ENCODE measurements at regions not wholly inside any gene's neighbourhood (a gene's known extent, or its start where the extent isn't known, plus 50 kb on each side); places are given as distances from the start of the nearest gene placed in this dataset.

DNA sequence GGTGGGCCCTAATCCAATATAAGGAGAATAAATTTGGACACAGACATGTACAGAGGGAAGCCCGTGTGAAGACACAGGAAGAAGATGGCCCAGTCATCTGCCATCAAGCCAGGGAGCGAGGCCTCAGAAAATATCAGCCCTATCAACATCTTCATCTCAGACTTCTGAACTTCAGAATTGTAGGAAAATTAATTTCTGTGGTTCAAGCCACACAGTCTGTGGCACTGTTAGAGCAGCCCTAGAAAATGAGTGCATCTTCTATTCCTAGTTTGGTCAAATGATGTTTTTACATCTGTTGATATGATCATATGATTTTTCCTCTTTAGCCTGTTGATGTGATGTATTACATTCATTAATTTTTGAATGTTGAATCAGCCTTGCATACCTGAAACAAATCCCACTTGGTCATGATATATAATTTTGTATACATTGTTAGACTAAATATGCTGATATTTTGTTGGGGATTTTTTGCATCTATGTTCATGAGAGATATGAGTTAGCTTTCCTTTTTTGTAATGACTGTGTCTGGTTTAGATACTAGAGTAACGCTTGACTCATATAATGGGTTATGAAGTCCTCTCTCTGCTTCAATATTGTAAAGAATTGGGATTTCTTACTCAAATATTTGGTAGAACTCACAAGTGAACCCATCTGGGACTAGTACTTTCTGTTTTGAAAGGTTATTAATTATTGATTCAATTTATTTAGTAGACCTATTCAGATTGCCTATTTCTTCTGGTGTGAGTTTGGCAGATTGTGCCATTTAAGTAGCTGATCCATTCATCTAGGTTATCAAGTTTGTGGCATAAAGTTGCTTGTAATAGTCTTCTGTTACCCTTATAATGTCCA, 451.4 kb downstream of the EIPR1 start:
- no peak for DNase-seq (ENCODE audit: low spot score)

DNA sequence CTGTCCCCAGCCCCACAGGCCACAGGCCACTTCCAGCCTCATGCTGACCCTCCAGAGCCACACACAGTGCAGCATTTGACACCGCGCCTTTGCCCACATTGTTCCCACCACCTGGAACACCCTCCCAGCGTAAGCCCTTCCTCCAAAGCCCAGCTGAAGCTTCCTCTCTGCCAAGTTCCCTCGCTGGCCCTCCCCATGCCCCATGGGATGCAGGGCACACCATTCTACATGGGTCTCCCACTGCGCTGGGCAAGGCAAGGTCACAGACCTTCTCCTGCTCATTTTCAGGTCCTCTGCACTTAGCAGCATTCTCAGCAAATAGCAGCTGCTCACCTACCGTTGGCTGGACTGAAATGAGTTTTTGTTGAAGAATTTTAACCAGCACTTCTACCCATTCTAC, 455.5 kb downstream of the EIPR1 start:
- no peak for DNase-seq (ENCODE audit: low spot score)

DNA sequence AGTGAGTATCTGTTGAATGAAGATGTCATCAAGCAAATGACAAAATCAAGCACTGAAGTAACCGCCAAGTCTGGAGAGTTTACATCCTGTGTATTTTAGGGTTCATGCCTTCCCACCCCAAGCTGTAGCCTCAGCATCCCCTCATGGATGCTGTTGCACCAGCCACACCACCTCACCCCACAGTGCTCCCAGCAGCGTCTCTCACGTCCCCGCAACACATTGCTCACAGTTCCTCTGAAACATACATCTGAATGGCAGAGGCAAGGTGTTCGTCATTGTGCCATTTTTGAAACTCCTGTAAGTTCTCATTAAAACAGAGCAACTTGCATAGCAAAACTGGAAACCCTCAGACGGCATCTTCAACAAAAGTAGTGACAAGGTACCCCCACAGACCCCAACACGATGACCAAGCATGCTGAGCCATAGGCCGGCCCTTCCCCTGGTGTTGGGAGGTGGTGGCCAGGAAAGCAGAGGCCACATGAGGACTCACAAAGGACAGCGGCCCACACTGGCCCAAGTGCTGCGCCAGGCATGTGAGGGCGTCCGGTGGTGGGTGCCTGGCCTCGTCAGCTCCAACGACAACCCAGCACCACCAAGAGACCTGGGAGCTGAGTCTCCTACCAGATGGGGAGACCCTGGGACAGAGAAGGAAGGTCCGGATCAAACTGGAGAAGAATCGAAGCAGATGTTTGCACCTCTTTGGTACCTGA, 456.5 kb downstream of the EIPR1 start:
- no peak for DNase-seq (ENCODE audit: low spot score)

DNA sequence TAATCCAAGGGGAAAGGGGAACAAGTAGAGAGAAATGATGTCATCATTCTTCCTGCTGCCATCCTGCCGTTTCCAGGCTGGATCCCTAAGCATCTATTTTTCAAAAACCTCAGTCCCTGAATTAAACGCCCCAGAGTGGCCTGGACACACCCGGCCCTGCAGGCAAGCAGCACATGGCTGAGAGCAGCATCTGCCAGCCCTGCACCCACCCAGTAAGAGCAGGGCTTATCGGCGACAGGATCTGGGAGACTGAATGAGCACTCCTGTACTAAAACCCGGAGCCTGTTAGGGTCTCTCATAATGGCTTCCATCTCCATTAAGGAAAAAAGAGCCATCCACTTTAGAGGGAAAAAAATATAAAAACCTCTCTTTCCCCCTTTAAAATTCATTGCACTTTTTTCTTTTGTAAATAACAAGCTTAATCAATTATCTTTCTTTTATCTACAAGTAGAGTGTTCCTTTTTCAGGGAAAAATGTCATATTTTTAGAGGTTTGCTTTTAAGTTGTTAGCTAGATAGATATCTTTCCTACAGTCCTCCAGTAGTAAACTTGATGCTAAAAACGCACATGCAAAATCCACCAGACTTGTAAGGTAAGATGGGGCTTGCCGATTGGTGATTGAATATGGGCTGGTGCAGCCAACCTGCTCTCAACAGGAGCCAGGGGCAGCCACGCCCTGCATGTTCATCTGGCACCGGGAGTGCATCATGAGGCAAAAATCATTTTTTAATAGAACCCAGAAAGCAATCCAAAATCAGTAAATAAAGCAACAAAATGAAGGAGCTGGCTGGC, 457.8 kb downstream of the EIPR1 start:
- no peak for DNase-seq (ENCODE audit: low spot score)

DNA sequence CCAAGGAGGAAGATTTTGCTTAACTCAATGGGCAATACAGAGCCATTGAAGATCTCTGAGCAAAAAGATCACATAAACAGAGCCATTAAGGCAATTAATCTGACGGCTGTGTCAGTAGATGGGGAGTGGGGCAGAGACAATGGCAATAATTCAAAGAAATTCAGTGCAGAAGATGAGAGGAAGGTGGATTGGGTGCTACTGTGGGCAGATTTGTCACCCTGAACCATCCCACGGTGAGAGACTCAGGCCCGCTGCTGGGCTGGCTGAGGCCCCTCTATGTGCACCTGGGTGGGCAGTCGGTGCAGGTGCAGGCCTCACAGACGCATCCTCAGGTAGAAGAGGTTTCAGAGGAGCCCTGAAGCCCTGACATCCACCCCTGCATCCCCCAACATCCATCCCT, 458.6 kb downstream of the EIPR1 start:
- no peak for DNase-seq (ENCODE audit: low spot score)

DNA sequence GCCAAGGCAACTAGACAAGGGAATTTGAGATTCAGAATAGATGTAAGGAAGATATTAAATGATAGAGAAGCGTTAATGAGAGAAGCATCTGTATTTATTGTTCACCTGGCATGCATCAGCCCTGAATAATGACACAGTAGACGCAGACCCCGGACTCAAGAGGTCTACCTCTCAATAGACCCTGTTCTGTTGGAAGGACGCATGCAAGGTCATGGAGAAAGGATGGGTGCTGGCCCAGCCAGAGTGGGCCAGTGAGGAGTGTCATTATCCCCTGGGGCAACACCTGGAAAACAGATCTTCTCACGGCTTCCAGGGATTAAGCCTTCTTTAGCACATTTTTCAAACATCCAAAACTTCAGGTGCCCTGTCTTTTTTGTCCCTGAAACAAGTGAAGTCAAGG, 461.0 kb downstream of the EIPR1 start:
- no peak for DNase-seq (ENCODE audit: low spot score)

DNA sequence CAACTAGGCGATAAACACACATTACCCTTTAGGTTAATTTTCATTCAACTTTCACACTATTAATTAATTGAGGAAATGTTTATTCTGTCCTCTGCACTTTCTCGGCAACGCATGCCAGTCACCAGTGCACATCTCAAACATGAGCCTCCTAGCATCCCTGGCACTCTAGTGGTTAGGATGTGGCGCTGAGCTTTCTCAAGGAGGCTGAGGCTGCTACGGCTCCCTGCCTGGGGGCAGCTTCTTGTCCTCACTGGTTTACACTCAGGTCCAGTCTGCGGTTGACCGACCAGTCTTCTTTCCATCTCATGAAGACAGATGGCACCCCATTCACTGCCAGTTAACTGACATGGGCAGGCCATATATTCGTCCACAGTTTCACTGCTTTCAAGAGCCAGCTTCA, 463.4 kb downstream of the EIPR1 start:
- DNase-seq (ENCODE audit: low spot score): no peak

DNA sequence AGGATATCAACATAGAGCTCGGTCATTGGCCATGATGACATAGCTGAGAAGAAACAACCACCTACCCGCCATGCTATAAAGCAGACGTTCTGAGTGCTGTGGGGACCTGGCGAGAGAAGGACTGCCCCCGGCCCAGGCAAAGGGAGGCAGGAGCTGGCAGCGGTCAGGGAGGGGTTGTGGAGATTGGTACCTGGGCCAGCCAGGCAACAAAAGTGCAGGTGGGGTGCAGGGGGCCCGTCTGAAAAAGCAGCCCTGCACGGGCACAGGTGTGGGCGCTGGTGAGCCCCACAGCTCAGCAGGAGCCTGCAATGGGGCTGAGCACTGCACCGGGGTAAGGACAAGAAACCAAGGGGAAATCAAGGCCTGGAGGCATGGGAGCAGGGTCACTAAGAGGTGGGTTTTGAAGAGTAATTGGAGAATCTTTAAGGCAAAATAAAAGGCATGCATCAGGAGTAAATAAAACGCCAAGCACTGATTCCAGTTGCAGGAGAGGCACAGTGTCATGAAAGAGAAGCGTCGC, 464.0 kb downstream of the EIPR1 start:
- DNase-seq (ENCODE audit: low spot score): no peak

DNA sequence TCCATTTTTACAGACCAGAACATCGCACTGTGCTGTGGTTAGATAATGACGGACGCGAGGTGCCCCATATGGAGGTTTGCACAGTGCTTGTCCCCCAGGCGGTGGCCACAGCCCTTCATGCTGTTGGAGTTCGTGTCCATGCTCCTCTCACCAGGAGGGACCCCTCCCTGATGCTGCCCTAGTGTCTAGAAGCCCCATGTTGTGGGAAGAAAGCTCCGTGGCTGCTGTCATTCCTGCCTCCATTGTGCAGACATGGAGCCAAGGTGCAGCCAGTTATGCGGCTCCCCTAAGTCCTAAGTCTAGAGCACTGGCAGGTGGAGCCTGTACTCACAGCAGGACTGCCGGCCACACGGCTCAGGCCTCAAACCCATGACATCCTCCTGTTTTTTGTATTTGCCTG, 464.9 kb downstream of the EIPR1 start:
- no peak for DNase-seq (ENCODE audit: low spot score)

DNA sequence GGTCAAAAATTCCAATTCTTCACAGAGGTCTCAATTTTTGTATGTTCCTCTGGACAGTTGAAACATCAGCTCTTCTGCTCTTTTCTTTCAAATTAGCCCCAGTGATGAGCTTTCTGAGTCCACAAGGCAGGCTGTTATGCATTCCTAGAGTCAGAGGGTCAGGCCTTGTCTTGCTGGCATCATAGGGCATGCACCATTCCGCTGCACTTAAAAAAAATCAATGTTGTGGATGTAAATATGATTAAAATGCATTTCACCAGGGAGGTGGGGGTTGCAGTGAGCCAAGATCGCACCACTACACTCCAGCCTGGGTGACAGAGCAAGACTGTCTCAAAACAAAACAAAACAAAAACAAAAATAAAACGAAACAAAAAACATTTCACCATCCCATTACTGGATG, 465.3 kb downstream of the EIPR1 start:
- DNase-seq (ENCODE audit: low spot score): no peak

DNA sequence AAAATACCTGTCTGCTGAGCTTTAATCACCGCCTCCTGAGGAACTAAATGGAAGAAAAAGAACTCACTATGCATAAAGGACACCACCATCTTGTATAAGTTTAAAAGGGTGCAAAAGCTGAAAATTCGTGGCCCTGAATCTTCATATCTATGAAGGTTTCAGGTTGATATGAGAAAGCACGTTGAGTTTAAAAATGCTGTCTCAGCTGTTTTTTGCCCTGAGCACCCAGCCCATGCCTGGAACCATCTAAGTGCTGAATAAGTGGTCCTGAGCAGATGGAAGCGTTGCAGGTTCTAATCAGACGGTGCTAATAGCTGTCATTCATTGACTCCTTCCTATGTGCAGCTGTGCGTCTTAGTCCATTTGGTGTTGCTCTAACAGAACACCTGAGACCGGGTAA, 467.4 kb downstream of the EIPR1 start:
- no peak for DNase-seq (ENCODE audit: low spot score)

DNA sequence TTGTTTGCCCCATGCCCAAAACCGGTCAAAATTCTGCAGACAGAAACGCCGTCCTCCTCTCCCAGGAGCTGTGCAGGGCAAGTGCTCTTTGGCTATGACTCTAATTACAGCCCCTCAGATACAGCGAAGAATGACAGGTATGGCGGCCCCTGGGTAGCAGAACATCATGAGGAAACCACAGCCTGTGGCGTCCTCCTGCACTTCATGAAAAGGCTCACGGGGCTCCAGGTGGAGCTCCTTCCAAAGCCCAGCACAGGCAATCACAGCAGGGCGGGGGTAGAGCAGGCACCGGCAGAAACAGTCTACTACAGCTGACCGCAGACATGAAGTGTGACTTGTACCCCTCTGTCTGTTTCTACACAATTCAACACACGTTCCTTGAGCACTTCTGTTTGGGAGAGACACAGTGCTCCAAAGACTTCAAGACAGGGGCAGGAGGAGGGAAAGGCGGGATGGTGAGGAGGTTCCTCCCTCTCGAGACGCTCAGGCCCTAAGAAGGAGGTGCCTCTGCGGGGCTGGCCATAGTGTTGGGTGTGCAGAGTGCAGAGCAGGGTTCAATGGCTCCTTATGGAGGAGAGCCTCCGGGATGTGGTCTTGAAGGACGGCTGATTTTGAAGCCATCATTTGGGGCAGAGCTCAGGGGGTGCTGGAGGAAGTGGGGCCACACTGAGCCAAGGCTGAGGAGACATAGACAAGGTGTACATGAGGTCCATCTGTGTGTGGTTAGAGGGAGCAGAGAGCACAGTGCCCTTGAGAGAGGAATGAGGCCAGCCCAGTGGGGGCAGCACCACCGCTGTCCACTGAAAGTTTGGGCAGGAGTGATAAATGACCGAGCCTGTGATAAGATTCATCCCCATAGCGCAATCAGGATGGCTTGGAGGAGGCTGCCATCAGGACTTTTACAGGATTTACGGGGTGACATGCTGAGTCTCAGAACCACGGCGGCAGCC, 468.3 kb downstream of the EIPR1 start:
- no peak for DNase-seq (ENCODE audit: low spot score)

DNA sequence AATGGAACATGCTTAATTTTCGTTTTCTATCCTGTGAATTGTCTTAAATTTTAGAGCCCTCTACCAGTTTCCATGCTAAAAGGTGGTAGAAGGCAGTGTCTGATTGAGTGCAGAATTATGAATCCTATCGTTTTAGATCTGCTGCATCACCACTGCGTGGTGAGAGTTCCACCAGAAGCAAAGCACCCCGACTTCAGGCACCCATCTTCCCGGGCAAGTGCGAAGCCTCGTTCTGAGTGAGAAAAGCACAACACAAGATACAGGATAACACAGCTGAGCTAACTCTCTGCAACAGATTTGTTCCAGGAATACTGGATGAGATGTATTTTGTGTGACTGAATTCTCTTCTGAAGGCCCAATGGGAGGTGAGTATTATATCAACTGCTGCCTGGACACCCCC, 471.5 kb downstream of the EIPR1 start:
- DNase-seq (ENCODE audit: low spot score): no peak

DNA sequence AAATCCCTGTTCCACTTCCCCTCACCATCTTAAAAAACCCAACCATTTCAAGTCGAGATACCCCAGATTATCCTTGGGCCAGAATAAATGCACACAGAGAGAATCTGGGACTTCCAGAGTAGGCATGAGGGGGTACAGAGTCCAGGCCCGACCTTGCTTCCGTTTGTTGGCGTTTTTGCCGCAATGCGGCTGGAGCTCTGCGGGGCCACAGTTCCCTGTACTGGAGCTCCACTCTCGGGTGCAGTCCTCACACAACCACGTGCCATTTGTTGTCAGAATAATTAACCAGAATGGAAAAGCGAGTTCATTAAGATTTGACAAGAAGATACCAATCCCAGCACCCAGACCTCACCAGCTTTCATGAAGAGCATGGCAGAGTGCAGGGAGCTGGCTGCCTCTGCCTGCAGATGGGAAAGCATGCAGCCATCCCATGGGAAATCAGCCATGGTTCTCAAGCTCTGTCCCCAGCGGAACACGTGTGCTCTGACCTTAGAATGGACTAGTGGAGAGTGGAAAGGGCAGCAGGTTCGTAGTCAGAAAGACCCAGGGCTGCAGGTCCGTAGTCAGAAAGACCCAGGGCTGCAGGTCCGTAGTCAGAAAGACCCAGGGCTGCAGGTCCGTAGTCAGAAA, 472.8 kb downstream of the EIPR1 start:
- no peak for DNase-seq (ENCODE audit: low spot score)

DNA sequence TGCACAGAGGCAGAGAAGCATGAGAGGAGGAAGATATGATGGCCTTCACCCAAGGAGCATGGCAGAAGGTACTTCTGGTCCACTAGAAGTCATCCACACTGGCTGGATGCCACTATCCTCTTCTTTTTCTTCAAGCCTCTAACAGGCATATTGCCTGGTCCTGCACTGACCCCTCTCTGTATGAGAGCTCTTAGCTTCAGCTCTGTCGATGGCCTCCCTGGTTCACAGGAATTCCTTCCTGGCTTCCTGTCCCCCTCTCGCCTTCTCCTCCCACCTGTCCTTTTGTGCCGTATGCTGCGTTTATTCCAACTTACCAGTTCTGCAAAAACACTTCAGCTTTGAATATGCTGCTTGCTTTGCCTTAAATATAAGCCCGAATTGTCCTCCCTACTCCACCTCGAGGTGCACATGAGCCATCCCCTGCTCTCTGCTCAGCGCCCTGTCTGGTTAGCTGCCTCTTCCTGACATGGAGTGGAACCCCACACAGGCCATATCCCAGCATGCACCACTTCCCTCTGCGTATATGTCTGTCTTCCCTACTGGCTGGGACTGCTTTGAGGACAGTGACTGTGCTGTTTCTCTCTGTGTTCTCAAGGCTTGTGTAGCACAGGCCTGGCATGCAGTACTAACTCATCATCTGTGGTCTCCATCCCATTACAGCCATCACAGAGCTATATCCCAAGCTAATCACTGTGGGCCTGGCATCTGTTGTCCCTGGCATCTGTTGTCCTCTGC, 474.9 kb downstream of the EIPR1 start:
- no peak for DNase-seq (ENCODE audit: low spot score)

DNA sequence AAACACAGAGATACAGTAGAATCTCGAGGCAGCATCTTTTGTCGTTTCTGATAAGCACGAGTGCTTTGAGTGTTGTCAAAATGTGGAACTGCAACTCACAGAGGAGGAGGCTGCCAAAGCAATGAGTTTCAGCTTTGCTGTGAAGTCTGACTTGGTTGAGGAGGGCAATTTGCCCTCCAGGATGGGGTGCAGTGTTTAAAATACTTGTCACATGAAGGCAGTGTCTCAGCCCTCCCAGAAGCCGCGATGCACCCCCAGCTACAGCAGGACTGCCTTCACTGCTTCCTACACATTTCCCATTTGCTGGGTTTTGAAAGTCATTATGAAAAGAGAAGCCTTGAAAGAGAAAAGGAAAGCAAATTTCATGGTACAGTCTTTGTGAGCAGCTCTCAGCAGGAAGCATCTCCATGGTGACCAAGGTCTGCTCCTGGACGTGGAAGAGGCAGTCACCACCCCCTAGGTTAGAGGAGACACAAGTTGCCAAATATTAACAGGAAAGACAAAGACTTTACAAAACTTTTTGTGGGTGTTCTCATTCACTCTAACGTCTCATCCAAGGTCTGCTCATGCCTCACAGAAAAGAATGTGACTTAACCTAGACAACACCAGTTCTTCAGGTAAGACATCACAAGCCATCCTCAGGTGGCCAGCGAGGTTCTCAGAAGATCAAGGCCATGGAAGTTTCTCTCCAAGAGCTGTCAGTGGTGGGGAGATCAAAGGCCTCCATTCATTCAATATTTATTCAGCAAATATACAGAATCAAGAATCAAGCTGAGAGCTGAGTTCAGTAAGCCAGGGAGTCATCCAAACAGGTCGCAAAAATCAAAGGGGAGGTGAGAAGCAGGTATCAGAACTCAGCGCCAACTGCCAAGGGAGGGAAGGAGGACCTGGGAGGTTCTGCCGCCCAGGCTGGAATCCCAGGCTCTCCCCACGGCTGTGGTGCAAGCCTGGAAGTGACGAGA, 476.0 kb downstream of the EIPR1 start:
- no peak for DNase-seq (ENCODE audit: low spot score)

DNA sequence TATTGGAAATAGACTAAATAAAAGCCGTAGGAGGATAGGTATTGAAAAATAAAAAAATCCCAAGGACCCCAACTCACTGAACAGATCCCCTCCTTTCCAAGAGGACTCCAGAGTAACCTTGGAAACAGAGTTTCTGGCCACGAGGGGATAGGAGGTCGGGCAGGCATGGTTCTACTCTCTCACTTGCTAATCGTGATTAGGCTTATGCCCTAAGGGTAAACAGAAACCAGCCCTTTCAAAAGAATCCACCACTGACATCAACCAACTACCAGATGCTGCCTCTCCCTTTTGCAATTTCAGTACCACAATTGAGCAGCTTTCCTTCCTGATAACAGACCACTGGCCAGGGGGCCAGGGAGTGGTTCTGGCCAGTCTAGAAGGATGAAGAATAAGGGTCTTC, 477.8 kb downstream of the EIPR1 start:
- DNase-seq (ENCODE audit: low spot score): no peak

DNA sequence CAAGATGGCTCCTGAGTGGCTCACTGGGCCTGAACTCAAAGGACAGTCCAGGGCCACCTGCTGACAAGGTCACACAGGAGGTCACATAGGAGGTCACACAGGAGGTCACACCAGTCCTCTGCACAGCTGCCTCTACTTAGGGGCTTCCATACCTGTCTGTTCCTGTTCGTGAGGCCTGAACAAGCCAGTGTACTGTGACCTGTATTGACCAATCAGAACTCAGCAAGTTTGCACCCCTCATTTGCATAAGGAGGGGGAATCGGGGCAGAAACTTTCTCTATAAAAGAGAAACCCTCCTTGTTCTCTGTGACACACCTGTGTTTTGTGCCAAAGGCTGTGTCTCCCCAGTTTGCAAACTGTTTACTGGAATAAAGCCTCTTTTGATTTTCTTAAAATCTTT, 478.9 kb downstream of the EIPR1 start:
- no peak for DNase-seq (ENCODE audit: low spot score)

DNA sequence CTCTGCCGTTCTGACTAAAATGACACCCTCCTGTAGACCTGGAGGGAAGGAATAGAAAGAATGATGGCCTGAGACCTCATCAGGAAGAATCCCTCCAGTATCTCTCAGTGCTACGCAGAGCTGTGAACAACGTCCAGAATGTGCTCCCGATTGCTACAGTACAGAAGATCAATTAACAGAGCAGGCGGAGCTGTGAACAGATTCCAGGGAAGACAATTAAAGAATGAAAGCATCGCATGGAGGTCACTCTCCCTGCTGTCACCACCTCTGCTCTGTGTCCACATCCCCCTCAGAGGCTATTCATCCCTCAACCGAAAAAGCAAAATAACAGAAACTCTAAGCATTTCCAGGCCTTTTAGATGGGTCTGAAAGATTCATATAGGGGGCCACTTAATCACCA, 481.0 kb downstream of the EIPR1 start:
- DNase-seq (ENCODE audit: low spot score): no peak
